ENCODE measurements at regions not wholly inside any gene's neighbourhood (a gene's known extent, or its start where the extent isn't known, plus 50 kb on each side); places are given as distances from the start of the nearest gene placed in this dataset.

DNA sequence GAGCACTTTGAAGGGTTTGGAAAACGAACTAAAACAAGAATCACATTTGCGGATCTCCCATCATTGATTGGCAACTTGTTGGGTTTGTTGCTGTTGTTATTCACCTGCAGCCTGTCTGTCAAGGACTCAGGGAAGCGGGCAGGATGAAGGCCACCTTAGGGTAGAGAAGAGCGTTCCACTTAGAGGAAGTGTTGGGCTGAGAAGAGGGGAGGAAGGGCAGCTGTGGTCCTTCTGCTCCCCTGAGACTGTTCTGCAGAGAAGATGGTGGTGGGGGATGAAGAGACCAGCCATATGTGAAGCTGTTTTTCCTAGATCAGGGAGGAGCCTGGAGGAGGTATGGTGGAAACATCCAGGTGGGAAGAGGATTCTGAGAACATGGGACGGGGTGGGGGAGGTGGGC, 70.6 kb upstream of the CPEB4 start:
- ChIA-PET POLR2A (no interaction called here), CTCF (ENCODE audit: low intra/inter-chr PET ratio, low total read pairs) (no interaction called here)
- Histone ChIP-seq H3K27ac (ENCODE audit: extremely low read length, insufficient read depth, low read length) (no peak overlapping the region), H4K20me1 (ENCODE audit: insufficient read depth, low read length) (no peaks in the 10 kb centered on the region), H2AFZ (ENCODE audit: low read length) (no peak overlapping the region), H3K4me1 (ENCODE audit: insufficient read depth, low read length) (peaks cover 20% of the 10 kb centered on the region), H3K4me3 (replicated peaks in 1 of 3; ENCODE audit: insufficient read depth in 1 of 3, low read depth in 2 of 3, low read length in 3 of 3) (no peak overlapping the region), H3K79me2 (ENCODE audit: insufficient read depth, low read length) (no peaks in the 10 kb centered on the region), H3K27me3 (ENCODE audit: control insufficient read depth in 1 of 2, insufficient read depth in 2 of 2, low read length in 2 of 2) (no peaks in the 10 kb centered on the region), H3K9me3 (ENCODE audit: low read length) (peaks cover 7% of the 10 kb centered on the region; the same call in 1 of the 2 replicates), H3K9ac (ENCODE audit: insufficient read depth, low read depth, low read length) (no peak overlapping the region), H3K4me2 (ENCODE audit: low read depth, low read length) (no peak overlapping the region), H3K36me3 (replicated peaks in 1 of 2; ENCODE audit: control insufficient read depth in 1 of 2, insufficient read depth in 2 of 2, low read length in 2 of 2) (no peaks in the 10 kb centered on the region)
- WGBS (ENCODE audit: low lambda C conversion rate): 94% methylated on average over 5 of the region's 5 CpGs
- BruUV-seq (replicated peaks): no TSS peak
- intact Hi-C loops (cut with micrococcal nuclease; ENCODE audit: unreplicated experiment) (no loop called here), in situ Hi-C loops (cut with HindIII; ENCODE audit: extremely low pct_ligation_motif_present, low pct_unique_long_range_greater_than_20kb) (no loop called here)
- TF ChIP-seq ZNF501 (CRISPR knock-in tag; IDR thresholded peaks at IDR 0.05) (no peak), RXRA (CRISPR knock-in tag; IDR thresholded peaks at IDR 0.05) (no peak), HOXA5 (CRISPR knock-in tag; IDR thresholded peaks at IDR 0.05) (no peak), PAX8 (CRISPR knock-in tag; IDR thresholded peaks at IDR 0.05; ENCODE audit: borderline replicate concordance) (no peak), ZNF484 (CRISPR knock-in tag; IDR thresholded peaks at IDR 0.05; ENCODE audit: borderline replicate concordance, low read depth) (no peak), HMG20B (CRISPR knock-in tag; conservative IDR thresholded peaks at IDR 0.05) (no peak)
- TF ChIP-seq, protein P1, sequence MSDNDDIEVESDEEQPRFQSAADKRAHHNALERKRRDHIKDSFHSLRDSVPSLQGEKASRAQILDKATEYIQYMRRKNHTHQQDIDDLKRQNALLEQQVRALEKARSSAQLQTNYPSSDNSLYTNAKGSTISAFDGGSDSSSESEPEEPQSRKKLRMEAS (IDR thresholded peaks at IDR 0.05): no peak
- TF ChIP-seq, protein P2, sequence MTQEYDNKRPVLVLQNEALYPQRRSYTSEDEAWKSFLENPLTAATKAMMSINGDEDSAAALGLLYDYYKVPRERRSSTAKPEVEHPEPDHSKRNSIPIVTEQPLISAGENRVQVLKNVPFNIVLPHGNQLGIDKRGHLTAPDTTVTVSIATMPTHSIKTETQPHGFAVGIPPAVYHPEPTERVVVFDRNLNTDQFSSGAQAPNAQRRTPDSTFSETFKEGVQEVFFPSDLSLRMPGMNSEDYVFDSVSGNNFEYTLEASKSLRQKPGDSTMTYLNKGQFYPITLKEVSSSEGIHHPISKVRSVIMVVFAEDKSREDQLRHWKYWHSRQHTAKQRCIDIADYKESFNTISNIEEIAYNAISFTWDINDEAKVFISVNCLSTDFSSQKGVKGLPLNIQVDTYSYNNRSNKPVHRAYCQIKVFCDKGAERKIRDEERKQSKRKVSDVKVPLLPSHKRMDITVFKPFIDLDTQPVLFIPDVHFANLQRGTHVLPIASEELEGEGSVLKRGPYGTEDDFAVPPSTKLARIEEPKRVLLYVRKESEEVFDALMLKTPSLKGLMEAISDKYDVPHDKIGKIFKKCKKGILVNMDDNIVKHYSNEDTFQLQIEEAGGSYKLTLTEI (CRISPR knock-in tag; conservative IDR thresholded peaks at IDR 0.05): no peak
- FAIRE-seq (no peak), DNase-seq (ENCODE audit: low spot score) (no peak), ATAC-seq (no peak)

DNA sequence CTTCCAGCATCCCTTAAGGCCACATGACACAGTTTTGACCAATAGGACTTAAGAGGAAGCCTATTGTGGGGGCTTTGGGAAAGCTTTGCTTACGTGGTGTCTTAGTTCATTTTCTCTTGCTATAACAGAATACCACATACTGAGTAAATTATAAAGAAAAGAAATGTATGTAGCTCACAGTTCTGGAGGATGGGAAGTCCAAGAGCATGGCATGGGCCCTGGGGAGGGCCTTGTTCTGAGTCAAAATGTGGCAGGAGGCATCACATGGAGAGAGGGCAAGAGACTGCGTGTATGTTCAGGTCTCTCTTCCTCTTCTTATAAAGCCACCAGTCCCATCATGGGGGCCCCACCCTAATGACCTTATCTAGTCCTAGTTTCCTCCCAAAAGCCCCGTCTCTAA, 68.6 kb upstream of the CPEB4 start:
- BruUV-seq (replicated peaks): no TSS peak
- H3K4me3 ChIP-seq (replicated peaks in 1 of 3; ENCODE audit: insufficient read depth in 1 of 3, low read depth in 2 of 3, low read length in 3 of 3): no peak overlapping the region
- no peaks in the 10 kb centered on the region for H3K79me2 ChIP-seq (ENCODE audit: insufficient read depth, low read length)
- POLR2A ChIA-PET: no interaction called here
- H4K20me1 ChIP-seq (ENCODE audit: insufficient read depth, low read length): no peaks in the 10 kb centered on the region
- TF ChIP-seq ZNF564 (CRISPR knock-in tag; IDR thresholded peaks at IDR 0.05) (peak; percentile 98), SP2 (CRISPR knock-in tag; IDR thresholded peaks at IDR 0.05) (no peak)
- intact Hi-C loops (cut with micrococcal nuclease; ENCODE audit: unreplicated experiment) (no loop called here), in situ Hi-C loops (cut with HindIII; ENCODE audit: extremely low pct_ligation_motif_present, low pct_unique_long_range_greater_than_20kb) (no loop called here)
- no peak overlapping the region for H3K9ac ChIP-seq (ENCODE audit: insufficient read depth, low read depth, low read length)
- no peak overlapping the region for H3K27ac ChIP-seq (ENCODE audit: extremely low read length, insufficient read depth, low read length)
- no peaks in the 10 kb centered on the region for H3K36me3 ChIP-seq (replicated peaks in 1 of 2; ENCODE audit: control insufficient read depth in 1 of 2, insufficient read depth in 2 of 2, low read length in 2 of 2)
- H3K4me2 ChIP-seq (ENCODE audit: low read depth, low read length): no peak overlapping the region
- CTCF ChIA-PET (ENCODE audit: low intra/inter-chr PET ratio, low total read pairs): no interaction called here
- H2AFZ ChIP-seq (ENCODE audit: low read length): no peak overlapping the region
- peaks cover 7% of the 10 kb centered on the region; the same call in 1 of the 2 replicates for H3K9me3 ChIP-seq (ENCODE audit: low read length)
- H3K4me1 ChIP-seq (ENCODE audit: insufficient read depth, low read length): peaks cover 39% of the 10 kb centered on the region
- no peaks in the 10 kb centered on the region for H3K27me3 ChIP-seq (ENCODE audit: control insufficient read depth in 1 of 2, insufficient read depth in 2 of 2, low read length in 2 of 2)
- 96% methylated on average over 3 of the region's 3 CpGs for WGBS (ENCODE audit: low lambda C conversion rate)
- FAIRE-seq (no peak), ATAC-seq (no peak), DNase-seq (ENCODE audit: low spot score) (no peak)

Measured in HepG2 (cell line).